ENCODE measurements at regions not wholly inside any gene's neighbourhood (a gene's known extent, or its start where the extent isn't known, plus 50 kb on each side); places are given as distances from the start of the nearest gene placed in this dataset.

- no peaks in the 10 kb centered on the region for H3K9me2 ChIP-seq
- no peak overlapping the region for H3K4me3 ChIP-seq (ENCODE audit: low read depth in 2 of 2, low read length in 1 of 2)
- ChIA-PET CTCF (no interaction called here), POLR2A (no interaction called here)
- H3K4me1 ChIP-seq (ENCODE audit: control insufficient read depth in 1 of 2, insufficient read depth in 2 of 2, low read depth in 1 of 2, low read length in 1 of 2) = no peaks in the 10 kb centered on the region
- no peak overlapping the region for H3K4me2 ChIP-seq
- no peaks in the 10 kb centered on the region for H3F3A ChIP-seq (replicated peaks; ENCODE audit: insufficient read depth)
- no peak overlapping the region for H3K27ac ChIP-seq (ENCODE audit: low read depth in 2 of 2, low read length in 1 of 2)
- no peaks in the 10 kb centered on the region for H3K27me3 ChIP-seq (ENCODE audit: insufficient read depth)
- DNase-seq = no peak
- H3K9ac ChIP-seq = no peak overlapping the region
- H3K36me3 ChIP-seq (replicated peaks in 1 of 2; ENCODE audit: control insufficient read depth in 1 of 2, insufficient read depth in 2 of 2, low read length in 1 of 2) = no peaks in the 10 kb centered on the region
- no peak for TF ChIP-seq JUND (IDR thresholded peaks at IDR 0.05)
- TF ChIP-seq TAF1 (IDR thresholded peaks at IDR 0.05; ENCODE audit: borderline replicate concordance, low read depth, low read length) = no peak
- no peak for TF ChIP-seq RFX5 (IDR thresholded peaks at IDR 0.05; ENCODE audit: low read length)
- no peak for TF ChIP-seq YY1 (IDR thresholded peaks at IDR 0.05; ENCODE audit: low read depth)
- TF ChIP-seq, protein P1, sequence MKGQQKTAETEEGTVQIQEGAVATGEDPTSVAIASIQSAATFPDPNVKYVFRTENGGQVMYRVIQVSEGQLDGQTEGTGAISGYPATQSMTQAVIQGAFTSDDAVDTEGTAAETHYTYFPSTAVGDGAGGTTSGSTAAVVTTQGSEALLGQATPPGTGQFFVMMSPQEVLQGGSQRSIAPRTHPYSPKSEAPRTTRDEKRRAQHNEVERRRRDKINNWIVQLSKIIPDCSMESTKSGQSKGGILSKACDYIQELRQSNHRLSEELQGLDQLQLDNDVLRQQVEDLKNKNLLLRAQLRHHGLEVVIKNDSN (IDR thresholded peaks at IDR 0.05; ENCODE audit: borderline replicate concordance, low read depth) = no peak
- TF ChIP-seq FOSL2 (IDR thresholded peaks at IDR 0.05; ENCODE audit: borderline replicate concordance, low read depth) = no peak
- no peak overlapping the region for H2AFZ ChIP-seq (ENCODE audit: low read depth)
- WGBS (ENCODE audit: low lambda C conversion rate) = 56% methylated on average over 12 of the region's 12 CpGs
- H4K20me1 ChIP-seq (ENCODE audit: insufficient read depth) = no peaks in the 10 kb centered on the region
- no peaks in the 10 kb centered on the region for H3K79me2 ChIP-seq (ENCODE audit: insufficient read depth)
- no peaks in the 10 kb centered on the region for H3K9me3 ChIP-seq
Measured at GRCh38 chr3:76912841-76913383, 127.0 kb upstream of the ROBO2 start.

DNA sequence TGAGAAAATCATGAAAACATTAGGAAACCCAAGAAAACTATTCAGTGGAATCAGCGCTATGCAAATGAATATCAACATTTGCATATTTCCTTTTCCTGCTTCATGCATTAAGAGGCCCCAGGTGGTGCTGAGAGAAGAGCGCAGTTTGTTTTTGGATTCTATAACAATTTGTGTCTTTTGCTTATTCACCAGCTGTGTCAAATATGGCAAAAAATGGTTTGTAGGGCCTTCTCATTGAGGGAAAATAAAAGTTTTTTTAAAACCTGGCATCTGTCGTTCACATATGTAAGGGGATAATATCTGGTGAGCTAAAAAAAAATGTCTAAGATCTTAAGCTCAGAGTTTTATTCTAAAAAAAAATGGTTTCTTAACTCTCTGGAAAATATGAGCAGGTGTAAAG, 122.5 kb upstream of the ROBO2 start:
- ChIA-PET POLR2A (no interaction called here), CTCF (no interaction called here)
- no peaks in the 10 kb centered on the region for H3K79me2 ChIP-seq (ENCODE audit: insufficient read depth)
- no peak for TF ChIP-seq TAF1 (IDR thresholded peaks at IDR 0.05; ENCODE audit: borderline replicate concordance, low read depth, low read length)
- TF ChIP-seq, protein P2, sequence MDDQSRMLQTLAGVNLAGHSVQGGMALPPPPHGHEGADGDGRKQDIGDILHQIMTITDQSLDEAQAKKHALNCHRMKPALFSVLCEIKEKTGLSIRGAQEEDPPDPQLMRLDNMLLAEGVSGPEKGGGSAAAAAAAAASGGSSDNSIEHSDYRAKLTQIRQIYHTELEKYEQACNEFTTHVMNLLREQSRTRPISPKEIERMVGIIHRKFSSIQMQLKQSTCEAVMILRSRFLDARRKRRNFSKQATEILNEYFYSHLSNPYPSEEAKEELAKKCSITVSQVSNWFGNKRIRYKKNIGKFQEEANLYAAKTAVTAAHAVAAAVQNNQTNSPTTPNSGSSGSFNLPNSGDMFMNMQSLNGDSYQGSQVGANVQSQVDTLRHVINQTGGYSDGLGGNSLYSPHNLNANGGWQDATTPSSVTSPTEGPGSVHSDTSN (IDR thresholded peaks at IDR 0.05) = no peak
- no peak for TF ChIP-seq RAD21 (IDR thresholded peaks at IDR 0.05; ENCODE audit: low read length)
- no peak for TF ChIP-seq ELF1 (IDR thresholded peaks at IDR 0.05)
- TF ChIP-seq, protein P3, sequence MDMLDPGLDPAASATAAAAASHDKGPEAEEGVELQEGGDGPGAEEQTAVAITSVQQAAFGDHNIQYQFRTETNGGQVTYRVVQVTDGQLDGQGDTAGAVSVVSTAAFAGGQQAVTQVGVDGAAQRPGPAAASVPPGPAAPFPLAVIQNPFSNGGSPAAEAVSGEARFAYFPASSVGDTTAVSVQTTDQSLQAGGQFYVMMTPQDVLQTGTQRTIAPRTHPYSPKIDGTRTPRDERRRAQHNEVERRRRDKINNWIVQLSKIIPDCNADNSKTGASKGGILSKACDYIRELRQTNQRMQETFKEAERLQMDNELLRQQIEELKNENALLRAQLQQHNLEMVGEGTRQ (IDR thresholded peaks at IDR 0.05; ENCODE audit: borderline replicate concordance, low read depth, low read length) = no peak
- no peak for TF ChIP-seq FOSL2 (IDR thresholded peaks at IDR 0.05; ENCODE audit: borderline replicate concordance, low read depth)
- no peak for DNase-seq
- H3K9ac ChIP-seq = no peak overlapping the region
- no peaks in the 10 kb centered on the region for H3F3A ChIP-seq (replicated peaks; ENCODE audit: insufficient read depth)
- H3K4me1 ChIP-seq (ENCODE audit: control insufficient read depth in 1 of 2, insufficient read depth in 2 of 2, low read depth in 1 of 2, low read length in 1 of 2) = no peaks in the 10 kb centered on the region
- H3K27me3 ChIP-seq (ENCODE audit: insufficient read depth) = no peaks in the 10 kb centered on the region
- H2AFZ ChIP-seq (ENCODE audit: low read depth) = no peak overlapping the region; the same call in 1 of the 2 replicates
- H3K4me3 ChIP-seq (ENCODE audit: low read depth in 2 of 2, low read length in 1 of 2) = no peak overlapping the region
- no peaks in the 10 kb centered on the region for H4K20me1 ChIP-seq (ENCODE audit: insufficient read depth)
- H3K4me2 ChIP-seq = no peak overlapping the region
- no peaks in the 10 kb centered on the region for H3K36me3 ChIP-seq (replicated peaks in 1 of 2; ENCODE audit: control insufficient read depth in 1 of 2, insufficient read depth in 2 of 2, low read length in 1 of 2)
- 62% methylated on average over 3 of the region's 3 CpGs for WGBS (ENCODE audit: low lambda C conversion rate)
- no peaks in the 10 kb centered on the region for H3K9me2 ChIP-seq
- no peaks in the 10 kb centered on the region for H3K9me3 ChIP-seq
- no peak overlapping the region for H3K27ac ChIP-seq (ENCODE audit: low read depth in 2 of 2, low read length in 1 of 2)
